MM.1S (cell line): ENCODE measurements at regions not wholly inside any gene's neighbourhood (a gene's known extent, or its start where the extent isn't known, plus 50 kb on each side); places are given as distances from the start of the nearest gene placed in this dataset.

Experiments used
- CTCF ChIP-seq: fragments of 300-600 bp; sonication (generic); IDR thresholded peaks from 2 replicates; pipeline ENCODE4 v1.5.1; 2016; ENCODE audit warnings: antibody characterized with exemption, low read length, mixed read lengths
- EZH2 ChIP-seq: fragments of 300-600 bp; sonication (generic); optimal IDR thresholded peaks from 2 replicates; pipeline ENCODE3; 2017; ENCODE audit warnings: low read depth, mild to moderate bottlenecking, antibody characterized with exemption, low read length, mixed read lengths

DNA sequence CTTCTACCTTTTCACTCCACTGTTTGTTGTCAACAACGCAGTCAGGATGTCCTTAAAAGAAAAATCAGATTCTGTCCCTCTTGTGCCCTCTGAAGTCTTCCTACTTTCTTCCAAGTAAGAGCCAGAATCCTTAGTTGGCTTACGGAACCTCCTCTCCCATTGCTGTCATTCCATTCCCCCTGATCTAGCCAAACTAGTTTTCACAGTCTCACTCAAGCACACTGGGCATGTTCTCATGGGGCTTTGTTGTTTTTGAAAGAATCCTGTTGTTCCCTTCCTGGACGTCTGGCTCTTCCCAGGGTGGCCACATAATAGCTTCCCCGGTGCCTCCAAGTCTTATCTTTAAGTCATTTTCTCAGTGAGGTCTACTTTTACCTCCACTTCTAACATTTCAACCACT lies 158.6 kb upstream of the ELAC2 start:
- TF ChIP-seq CTCF (no peak), EZH2 (no peak)
